LHCN-M2 (cell line): ENCODE measurements at regions not wholly inside any gene's neighbourhood (a gene's known extent, or its start where the extent isn't known, plus 50 kb on each side); places are given as distances from the start of the nearest gene placed in this dataset.

ENCODE experiments used
- DNase-seq: peaks from one replicate; pipeline ENCODE4 v3.0.0-alpha.2; 2012; ENCODE audit warnings: low read depth

GRCh38 chrX:98568795-98569194 lies 1685.1 kb downstream of the RPA4 start:
- DNase-seq, result no peak

- DNase-seq, result no peak
These were observed 1722.2 kb downstream of the RPA4 start for GRCh38 chrX:98605941-98606340.

GRCh38 chrX:98607739-98608138 lies 1724.0 kb downstream of the RPA4 start:
- no peak for DNase-seq

- no peak for DNase-seq
These were observed 1743.9 kb downstream of the RPA4 start for GRCh38 chrX:98627645-98628044.

GRCh38 chrX:98637451-98637850 lies 1753.7 kb downstream of the RPA4 start:
- no peak for DNase-seq

- DNase-seq, result no peak
These were observed 1762.6 kb downstream of the RPA4 start for GRCh38 chrX:98646351-98646750.

- DNase-seq, result no peak
These were observed 1755.5 kb downstream of the PCDH19 start for GRCh38 chrX:98654565-98654964.
